Fibroblast of peridontal ligament (primary cell): ENCODE measurements at regions not wholly inside any gene's neighbourhood (a gene's known extent, or its start where the extent isn't known, plus 50 kb on each side); places are given as distances from the start of the nearest gene placed in this dataset.
A peak's percentile ranks its signal among the peaks of the same experiment; 100 is the strongest.
"Not testable (repeated sequence)": the region's sequence is repeated elsewhere in the genome, so short reads cannot be mapped to it uniquely, and the experiment has no call there.

Experiments used
- DNase-seq: peaks from one replicate; pipeline ENCODE4 v3.0.0-alpha.2; 2010; ENCODE audit errors: extremely low read depth

- peak; percentile 6 for DNase-seq
Measured at GRCh38 chr3:196147116-196147515, 64.1 kb downstream of the ZDHHC19 start.

- no peak for DNase-seq
Measured at GRCh38 chr3:196145468-196146262, 63.8 kb upstream of the TFRC start.

- no peak for DNase-seq
Measured at GRCh38 chr3:196144383-196145105, 62.7 kb upstream of the TFRC start.

- DNase-seq = no peak
Measured at GRCh38 chr3:196143708-196144382, 62.0 kb upstream of the TFRC start.

GRCh38 chr3:196142202-196142956, 60.5 kb upstream of the TFRC start:
- DNase-seq = no peak

- DNase-seq = no peak
Measured at GRCh38 chr3:196141866-196142201, 59.9 kb upstream of the TFRC start.

- no peak for DNase-seq
Measured at GRCh38 chr3:196141052-196141865, 59.4 kb upstream of the TFRC start.

GRCh38 chr3:196140224-196140623, 58.3 kb upstream of the TFRC start:
- DNase-seq = no peak

- DNase-seq = no peak
Measured at GRCh38 chr3:196139281-196139680, 57.4 kb upstream of the TFRC start.

- peak; percentile 12 for DNase-seq
Measured at GRCh38 chr3:196138482-196139254, 56.8 kb upstream of the TFRC start.

- DNase-seq = not testable (repeated sequence)
Measured at GRCh38 chr3:196136640-196136989, 54.7 kb upstream of the TFRC start.

- DNase-seq = no peak
Measured at GRCh38 chr3:196135693-196136639, 54.1 kb upstream of the TFRC start.

GRCh38 chr3:196134691-196135090, 52.8 kb upstream of the TFRC start:
- no peak for DNase-seq

- DNase-seq = not testable (repeated sequence)
Measured at GRCh38 chr3:196133869-196134268, 52.0 kb upstream of the TFRC start.

GRCh38 chr3:196131921-196132320, 50.0 kb upstream of the TFRC start:
- no peak for DNase-seq
